ENCODE measurements at regions not wholly inside any gene's neighbourhood (a gene's known extent, or its start where the extent isn't known, plus 50 kb on each side); places are given as distances from the start of the nearest gene placed in this dataset.

DNA sequence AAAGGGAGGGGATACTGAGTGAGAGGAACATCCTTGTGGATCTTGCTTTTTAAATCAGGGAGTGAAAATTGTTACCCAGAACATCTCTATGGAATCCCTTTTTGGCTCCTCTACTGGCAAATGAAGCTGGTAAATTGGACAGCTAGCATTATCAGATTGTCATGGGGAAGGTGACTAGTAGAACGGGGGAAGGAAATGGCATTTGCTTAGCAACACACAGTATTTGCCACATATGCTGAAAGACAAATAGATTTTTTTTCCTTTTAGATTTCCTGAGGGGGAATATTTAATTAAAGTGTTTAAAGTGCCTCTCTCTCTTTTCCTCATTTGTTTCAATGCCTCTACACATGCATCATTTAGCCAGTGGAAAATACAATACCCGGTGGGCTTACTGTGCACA lies 573.5 kb downstream of the BCKDHB start:
- no peak for DNase-seq

DNA sequence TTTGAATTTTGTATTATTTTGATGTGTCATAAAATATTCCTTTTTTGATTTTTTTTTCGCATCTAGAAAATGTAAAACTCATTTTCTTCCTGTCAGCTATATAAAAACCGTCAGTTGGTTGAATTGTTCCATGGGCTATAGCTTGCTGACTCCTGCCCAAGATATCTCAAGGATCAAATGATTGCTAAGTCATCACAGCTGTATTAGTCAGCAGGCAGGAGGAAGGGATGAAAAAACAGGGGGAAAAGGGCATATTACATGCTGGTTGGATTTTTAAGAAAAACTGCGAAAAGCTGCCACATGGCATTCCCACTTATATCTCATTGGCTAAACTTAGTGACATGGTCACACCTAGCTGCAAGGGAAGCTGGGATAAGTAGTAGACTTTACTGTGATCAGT lies 569.9 kb downstream of the BCKDHB start:
- no peak for DNase-seq

DNA sequence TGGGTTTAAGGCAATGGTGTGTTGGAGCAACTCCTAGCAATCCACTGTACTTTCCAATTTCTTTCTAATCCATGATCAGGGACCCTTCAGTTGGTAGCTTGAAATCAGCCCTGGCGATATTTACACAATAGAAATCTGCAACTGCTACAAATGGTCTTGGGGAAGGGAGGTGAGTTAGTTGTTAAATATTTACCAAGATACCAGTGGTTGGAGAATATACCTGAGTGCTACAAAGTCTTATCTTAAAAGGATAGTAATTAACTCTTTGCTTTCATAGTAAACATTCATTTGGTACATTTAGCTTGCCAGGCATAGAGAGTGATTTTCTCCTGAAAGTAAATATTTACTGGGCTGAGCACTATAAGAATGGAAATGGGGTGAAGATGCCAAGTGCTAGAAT lies 568.2 kb downstream of the BCKDHB start:
- DNase-seq = no peak

DNA sequence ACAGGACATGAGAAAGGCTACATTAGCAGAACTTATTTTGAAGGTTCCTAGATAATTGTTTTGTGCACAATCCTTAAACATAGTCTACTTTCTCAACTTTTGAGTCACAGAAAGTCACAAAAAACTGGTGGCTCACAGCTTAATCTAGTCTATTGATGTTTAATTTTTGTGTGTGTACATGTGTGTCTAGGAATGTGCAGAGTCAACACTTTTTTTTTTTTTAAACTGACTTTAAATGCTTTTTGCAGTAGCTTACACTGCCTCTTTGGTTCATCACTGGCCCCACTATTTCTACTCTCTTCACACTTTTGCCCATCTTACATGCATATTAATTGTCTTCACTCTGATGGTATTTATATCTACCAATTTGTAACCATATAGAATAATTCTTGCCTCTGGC lies 566.9 kb downstream of the BCKDHB start:
- no peak for DNase-seq

DNA sequence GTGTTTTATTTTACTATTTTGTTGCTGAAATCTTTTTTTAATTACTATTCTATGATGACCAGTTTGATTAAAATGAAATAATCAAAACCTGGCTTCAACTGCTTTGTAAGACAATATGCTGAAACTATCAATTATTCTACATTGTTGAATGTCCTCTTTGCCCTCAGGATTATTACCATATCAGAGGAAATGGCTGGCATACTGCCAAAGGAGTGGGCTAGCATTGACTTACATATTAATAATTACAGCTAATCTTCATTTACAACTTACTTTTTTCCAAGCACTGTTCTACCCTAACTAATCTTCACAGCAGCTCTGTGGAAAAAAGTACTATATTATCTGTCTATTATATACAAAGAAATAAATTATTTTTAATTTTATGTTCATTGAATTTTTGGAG lies 560.5 kb downstream of the BCKDHB start:
- no peak for DNase-seq

DNA sequence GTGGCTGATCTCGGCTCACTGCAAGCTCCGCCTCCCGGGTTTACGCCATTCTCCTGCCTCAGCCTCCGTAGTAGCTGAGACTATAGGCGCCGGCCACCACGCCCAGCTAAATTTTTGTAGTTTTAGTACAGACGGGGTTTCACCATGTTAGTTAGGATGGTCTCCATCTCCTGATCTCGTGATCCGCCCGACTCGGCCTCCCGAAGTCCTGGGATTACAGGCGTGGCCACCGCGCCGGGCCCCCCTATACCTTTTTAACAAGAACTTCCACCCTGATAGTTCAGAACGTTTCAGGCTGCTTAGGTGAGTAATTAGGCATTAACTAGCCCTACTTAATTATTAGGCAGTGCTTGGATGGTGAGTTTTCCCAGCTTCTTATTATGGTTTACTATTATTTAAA lies 552.5 kb downstream of the BCKDHB start:
- no peak for DNase-seq

DNA sequence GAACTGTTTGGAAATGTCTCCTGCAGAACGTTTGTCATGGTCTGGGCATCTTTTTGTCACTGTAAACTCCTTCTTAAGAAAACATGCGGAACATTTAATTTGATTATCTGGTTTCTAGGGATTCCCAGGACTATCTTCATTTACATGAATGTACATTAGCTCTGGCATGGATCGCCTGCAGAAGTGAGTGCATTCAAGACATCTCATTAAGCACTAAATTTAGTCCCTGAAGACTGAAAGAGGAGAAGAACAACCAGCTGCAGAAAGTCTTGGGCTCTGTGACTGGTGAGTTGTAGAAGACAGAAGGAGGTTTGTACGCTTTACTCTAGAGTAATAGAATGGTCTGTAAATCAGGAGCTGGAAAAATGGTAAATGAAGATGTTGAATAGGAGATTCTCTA lies 540.7 kb downstream of the BCKDHB start:
- DNase-seq = no peak

DNA sequence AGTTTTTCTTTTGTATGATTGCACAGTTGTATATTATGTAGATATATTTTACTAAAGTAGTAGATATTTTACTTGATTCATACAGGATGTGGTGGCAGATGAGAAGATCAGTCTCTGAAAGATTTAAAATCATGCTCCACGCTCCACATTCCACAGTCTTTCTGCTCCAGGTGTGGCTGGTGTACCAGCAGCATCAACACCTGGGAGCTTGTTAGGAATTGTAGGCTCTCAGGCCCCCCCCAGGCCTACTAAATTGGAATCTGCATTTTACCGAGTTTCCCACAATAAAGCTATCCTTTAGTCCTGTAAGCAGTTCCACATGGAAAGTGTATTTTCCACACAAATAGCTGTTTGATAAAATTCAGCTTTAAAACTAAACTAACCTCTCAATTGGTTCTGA lies 537.4 kb downstream of the BCKDHB start:
- no peak for DNase-seq

DNA sequence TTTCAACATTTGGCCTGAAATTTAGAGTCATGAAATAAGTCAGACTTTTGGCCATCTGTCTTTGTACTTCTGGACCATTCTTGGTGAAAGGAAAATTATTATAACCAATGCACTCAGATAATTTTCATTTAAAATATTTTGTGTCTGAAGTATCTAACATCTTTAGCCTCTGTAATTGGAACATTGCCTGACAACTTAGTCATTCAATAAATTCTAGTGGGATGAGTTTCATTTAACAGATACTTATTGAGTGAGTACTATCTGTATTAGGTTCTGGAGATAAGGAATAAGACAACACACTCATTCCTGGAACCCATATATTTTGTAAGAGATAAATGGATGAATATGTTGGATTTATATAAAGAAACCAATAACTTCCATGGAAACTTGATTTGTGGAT lies 536.0 kb downstream of the BCKDHB start:
- no peak for DNase-seq

DNA sequence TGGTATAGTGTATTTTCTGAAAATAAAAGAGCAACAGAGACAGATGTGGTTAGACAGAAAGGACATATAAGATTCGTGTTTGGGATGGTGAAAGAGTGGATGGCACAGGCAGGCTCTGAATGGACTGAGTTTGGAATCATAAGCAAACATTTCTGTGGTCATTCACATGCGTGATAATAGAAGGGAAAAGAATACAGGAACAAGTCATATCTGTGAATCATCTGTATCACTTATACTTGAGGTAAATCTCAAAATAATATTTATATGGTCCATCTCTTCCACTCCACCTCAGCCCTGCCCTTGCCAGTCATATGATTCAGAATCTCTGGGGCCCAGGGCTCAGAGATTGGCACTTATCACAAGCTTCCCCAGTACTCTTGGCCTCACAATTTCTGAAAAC lies 535.1 kb downstream of the BCKDHB start:
- DNase-seq = no peak

DNA sequence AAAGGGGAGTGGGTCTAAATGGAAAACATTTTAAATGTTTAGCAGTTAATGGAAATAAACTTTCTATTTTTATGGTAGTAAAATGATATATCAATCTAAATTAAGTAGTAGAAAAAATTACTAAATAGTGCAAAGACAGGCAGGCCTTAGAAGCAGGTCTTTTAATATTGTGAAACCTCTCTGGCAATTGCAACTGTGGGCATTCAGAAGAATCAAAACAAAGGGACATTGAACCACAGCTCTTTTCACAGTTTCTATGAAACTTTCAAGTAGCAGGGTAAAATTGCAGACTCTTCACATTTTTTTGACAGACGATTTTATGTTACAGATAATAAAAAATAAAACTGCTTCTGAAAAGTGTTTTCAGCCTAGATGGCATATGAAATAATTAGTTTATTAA lies 533.7 kb downstream of the BCKDHB start:
- no peak for DNase-seq

DNA sequence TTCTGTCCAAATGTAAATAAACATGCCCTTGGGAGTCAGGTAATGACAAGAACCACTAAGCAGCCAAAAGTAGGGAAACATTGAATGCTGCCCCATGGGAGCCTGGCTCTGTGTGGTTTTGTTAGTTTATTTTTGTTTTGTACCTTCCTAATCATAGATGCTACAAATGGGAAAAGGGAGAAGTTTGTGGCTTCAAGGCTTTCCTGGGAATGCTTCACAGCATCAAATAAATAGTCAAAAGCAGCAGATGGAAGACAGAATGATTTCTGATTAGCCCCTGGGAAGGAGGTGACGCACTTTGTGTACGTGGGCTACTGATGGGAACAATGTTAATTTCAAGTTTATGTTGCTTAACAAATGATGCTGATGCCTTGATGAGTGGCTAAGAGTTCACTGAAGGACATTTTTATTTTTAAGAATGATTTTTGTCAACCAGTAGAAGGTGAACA lies 532.7 kb downstream of the BCKDHB start:
- no peak for DNase-seq

DNA sequence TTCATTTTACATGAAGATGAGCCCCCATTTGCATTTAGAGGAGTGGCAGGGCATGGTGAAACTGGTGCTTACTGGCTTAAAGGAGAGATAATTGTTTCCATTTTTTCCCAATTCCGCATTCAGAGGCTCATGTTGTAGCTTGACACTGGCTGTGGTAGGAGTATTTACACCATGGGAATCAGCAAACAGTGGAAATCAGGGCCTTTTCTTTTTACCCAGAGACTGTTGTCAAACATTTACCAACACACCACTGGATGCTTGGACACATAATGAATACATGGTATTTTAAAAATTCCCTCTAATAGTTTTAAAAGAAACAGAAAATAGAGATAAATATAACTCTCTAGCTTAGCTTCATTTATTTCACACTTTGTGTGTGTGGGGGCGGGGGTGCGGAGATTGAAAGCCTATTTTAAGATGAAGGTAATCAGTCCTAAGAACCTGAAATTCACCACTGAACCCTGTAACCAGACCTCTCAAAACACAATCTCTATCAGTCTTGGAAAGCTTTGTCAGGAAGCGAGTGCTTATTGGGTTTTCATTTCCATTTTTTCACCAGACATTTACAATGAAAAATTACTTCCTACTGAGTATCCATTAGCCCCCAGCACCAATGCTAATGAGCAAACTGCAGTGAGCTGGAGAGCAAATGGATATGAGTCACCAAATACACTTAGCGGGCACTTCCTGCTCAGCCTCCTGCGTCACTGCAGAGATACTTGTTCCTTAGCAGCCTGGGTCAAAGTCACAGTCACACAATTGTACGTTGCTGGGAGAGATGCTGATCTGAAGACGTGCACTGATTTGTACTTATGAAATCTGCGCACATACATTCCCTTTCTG lies 532.0 kb downstream of the BCKDHB start:
- DNase-seq = no peak

DNA sequence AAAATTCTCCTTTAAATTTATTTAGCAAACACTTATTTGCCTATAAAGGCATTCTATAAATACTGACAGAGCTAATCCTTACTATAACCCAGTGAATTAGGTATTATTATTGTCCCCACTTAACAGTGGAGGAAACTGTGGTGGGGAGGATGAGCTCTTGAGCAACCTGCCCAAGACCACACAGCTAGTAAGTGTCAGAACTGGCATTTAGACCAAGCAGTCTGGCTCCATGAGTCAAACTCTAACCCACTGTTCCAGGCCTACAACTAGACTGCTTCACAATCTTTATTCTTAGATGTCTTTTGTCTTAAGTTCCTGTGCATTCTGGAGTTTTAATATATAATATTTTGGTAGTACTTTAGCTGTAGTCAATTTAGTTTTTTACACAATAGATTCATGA lies 530.8 kb downstream of the BCKDHB start:
- no peak for DNase-seq

DNA sequence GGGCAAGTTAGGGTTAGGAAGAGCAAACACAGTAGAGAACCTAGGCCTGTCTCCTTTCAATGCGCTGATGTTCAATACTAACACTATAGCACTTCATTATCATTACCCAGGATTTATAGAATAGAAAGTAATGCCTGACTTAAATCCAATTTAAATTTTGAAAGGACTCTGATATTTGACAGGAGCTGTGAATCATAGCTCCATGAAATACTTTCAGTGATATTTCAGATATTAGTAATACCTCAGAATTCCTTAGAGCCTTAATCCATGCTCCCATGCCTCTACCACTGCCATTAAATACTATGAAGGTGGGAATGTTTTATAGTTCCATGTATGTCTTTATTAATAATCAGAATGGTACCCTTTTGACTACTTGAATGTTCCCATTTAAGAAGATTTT lies 530.2 kb downstream of the BCKDHB start:
- DNase-seq = no peak

DNA sequence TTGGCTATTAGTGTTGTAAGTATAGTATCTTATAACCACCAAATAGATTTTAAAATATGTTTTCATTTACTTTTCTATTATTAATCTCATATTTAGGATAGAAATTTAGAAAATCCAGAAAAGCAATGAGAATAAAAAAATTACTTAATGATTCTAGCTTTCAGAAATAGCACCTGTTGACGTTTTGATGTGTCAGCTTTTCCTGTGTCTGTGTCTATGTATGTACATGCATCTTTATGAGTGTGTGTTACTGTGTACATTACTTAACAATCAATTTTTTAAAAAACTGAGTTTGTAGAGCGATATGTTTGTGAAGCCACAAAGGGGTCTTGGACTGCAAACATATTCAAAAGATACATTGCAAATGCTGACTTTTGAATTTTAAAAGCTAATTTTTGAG lies 526.9 kb downstream of the BCKDHB start:
- DNase-seq = no peak

DNA sequence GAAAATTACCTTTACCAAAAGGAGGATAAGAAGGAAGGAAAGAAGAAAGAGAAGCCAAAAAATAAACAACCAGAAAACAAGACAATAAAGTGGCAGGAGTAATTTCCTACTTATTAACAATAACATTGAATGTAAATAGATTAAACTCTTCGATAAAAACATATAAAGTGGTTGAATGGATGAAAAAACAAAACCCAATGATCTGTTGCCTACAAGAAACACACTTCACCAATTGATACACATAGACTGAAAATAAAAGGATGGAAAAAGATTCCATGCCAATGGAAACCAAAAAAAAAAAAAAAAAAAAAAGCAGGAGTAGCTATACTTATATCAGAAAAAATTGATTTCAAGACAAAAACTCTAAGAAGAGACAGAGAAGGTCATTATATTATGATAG lies 518.9 kb downstream of the BCKDHB start:
- DNase-seq = no peak

DNA sequence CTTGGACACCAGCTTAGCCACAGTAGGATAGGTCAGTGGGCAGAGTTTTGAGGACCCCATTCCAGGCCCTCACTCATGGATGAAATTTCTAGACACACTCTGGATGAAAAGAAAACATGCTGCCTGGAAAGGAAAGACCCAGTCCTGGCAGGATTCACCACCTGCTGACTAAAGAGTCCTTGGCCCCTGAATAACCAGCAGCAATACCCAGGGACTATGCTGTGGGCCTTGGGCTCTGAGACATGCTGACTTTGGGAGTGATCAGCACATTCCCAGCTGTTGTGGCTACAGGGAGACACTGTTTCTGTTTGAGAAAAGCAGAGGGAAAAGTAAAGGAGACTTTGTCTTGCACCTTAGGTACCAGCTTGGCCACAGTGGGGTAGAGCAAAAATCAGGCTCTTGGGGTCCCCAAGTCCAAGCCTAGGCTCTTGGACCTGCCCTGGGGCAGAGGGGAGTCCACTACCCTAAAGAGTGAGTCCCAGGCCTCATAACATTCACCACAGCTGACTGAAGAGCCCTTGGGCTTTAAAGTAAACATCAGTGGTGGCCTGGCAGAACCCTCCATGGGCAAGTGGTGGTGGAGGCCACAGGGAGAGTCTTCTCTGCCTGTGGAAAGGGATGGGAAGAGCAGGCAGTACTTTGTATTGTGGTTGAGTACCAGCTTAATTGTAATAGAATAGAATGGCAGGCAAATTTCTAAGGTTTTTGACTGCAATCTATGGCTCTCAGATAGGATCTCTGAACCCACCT lies 516.8 kb downstream of the BCKDHB start:
- DNase-seq = no peak

DNA sequence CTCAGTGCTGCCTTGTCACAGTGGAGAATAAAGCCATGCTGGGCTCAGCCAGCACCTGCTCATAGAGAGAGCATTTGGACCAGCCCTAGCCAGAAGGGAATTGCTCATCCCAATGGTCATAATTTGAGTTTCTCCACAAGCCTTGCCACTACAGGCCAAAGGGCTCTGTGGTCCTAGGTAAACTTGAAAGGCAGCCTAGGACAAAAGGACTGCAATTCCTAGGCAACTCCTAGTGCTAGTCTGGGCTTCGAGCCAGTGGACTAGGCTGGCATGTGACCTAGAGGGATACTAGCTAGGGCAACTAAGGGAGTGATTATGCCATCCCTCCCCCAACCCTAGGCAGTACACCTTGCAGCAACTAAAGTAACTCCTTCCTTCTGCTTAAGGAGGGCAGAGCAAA lies 516.2 kb downstream of the BCKDHB start:
- no peak for DNase-seq

DNA sequence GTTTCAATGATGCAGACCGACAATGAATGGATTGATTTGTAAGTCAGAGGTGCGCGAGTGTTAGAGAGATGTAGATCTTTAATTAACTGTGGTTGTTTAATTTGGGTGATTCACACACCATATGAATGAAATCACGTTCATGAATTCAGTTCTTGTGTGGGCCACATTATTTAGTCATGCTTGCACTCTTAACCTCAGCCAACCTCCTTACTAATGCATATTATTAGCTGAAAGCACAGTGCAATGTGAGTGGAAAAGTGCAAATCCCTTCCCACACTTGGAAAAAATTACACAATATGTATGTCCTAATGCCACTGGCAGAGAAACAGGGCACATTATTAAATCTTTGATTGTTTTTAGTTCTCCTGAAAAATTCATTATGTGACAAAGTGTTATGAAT lies 512.5 kb downstream of the BCKDHB start:
- DNase-seq = no peak

DNA sequence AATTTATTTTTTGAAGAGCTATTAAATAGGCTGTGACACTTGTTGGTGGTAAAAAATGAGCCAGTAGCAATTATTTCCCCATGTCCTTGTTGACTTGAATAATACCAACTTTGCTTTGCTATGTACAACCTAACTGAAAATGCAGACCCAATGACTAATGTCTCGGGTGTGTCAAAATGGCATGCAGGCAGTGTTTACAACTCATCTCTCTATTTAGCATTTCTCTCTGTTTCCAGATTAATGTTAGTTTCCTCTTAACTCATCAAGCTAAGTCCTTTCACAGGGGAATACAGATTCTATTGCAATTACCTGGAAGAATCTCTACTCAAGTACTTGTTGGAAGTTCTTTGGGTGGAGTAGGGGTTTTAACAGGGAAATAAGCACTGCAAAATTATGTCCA lies 504.4 kb downstream of the BCKDHB start:
- DNase-seq = no peak

DNA sequence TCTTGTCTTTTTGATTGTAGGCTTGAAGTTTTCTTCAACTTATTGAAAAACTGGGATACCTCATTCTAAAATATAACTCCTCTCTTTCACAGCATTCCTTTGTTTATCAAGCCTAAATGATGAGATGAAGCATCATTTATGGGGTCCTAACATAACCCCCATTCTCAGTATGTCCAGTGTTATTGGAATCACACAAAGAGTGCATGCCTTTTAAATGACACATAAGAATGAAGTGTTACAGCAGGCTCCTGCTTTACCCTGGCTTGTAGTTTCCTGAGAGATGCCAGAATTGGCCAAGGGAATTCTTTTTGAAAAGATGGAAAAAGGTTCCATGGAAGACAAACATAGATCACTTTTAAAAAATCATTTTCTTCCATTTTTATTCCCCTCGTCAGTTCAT lies 502.4 kb downstream of the BCKDHB start:
- no peak for DNase-seq

DNA sequence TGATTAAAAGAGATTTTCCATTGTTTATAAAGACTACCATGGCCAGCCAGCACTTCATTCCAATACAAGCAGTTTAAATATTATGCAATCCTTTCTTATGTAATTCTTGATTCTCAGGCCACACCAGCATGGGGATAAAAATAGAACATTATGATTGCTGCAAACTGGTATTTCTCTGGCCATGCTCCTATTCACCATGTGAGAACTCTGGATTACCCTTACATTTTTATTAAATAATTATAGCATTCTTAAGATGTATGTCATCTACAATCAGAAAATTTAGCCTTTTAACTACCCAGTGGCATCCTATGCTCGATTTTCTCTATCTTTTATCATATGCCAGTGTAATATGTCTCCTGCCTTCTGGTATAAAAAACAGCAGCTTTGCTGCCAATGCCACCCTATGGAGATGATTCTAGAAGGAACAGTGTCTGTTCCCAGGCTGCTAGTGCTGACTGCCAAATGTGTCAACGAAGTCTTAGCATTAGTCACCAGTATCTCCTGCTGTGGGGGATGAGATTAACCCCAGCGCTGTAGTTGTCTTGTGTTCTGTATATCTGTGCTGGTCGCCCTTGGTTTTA lies 501.4 kb downstream of the BCKDHB start:
- no peak for DNase-seq
